Suprapubic skin (tissue), 3 donors: ENCODE measurements at regions not wholly inside any gene's neighbourhood (a gene's known extent, or its start where the extent isn't known, plus 50 kb on each side); places are given as distances from the start of the nearest gene placed in this dataset.

Experiments
- CTCF ChIP-seq, 2 donors: fragments of 200-600 bp in 1 of 2; fragments of 450-650 bp in 1 of 2; sonication (generic) in 1 of 2; IDR thresholded peaks; one replicate each; pipeline ENCODE4 v1.5.1; 2016 to 2019; ENCODE audit warnings: antibody characterized with exemption in 2 of 2, mild to moderate bottlenecking in 1 of 2, moderate library complexity in 1 of 2
- EP300 ChIP-seq: sonication (generic); formaldehyde crosslinking; IDR thresholded peaks from one replicate; pipeline ENCODE4 v1.6.1; 2017; ENCODE audit warnings: antibody characterized with exemption
- POLR2A ChIP-seq, 2 donors: fragments of 450-650 bp; IDR thresholded peaks; one replicate each; pipeline ENCODE4 v1.6.1; 2017; ENCODE audit warnings: antibody characterized with exemption in 2 of 2, mild to moderate bottlenecking in 2 of 2, moderate library complexity in 2 of 2

DNA sequence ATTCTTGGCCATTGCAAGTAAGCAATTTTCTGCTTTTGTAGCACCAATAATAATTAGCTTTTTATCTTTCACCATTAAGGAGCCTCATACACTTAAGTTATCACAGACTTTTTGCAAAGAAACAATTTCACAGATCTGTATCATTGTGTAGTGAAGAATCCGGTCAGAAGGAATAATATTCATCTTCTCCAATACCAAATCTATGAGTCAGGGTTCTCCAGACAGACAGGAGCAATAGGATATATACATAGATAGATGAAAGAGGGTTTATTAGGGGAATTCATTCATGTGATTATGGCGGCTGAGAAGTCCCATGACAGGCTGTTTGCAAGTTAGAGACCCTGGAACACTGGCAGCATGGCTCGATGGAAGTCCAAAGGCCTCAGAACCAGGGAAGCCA is 82.9 kb upstream of the UBASH3B start:
- TF ChIP-seq EP300: no peak
- no peak for TF ChIP-seq CTCF (IDR thresholded peaks at IDR 0.05)
- no peak for TF ChIP-seq POLR2A (IDR thresholded peaks at IDR 0.05)
